Erythroblast (primary cell): ENCODE measurements at regions not wholly inside any gene's neighbourhood (a gene's known extent, or its start where the extent isn't known, plus 50 kb on each side); places are given as distances from the start of the nearest gene placed in this dataset.

Experiments
- GATA1 ChIP-seq: IDR thresholded peaks from 2 replicates; pipeline ENCODE4 v1.6.1; 2011; ENCODE audit warnings: low read depth, mild to moderate bottlenecking, control low read depth, low read length, moderate library complexity
- POLR2A ChIP-seq: IDR thresholded peaks from 2 replicates; pipeline ENCODE4 v1.6.1; 2011; ENCODE audit warnings: mild to moderate bottlenecking, low read length

GRCh38 chr10:120349069-120349468 is 108.0 kb upstream of the PLPP4 start:
- TF ChIP-seq POLR2A (no peak), GATA1 (no peak)
